ENCODE measurements at regions not wholly inside any gene's neighbourhood (a gene's known extent, or its start where the extent isn't known, plus 50 kb on each side); places are given as distances from the start of the nearest gene placed in this dataset.

- no peak for DNase-seq (ENCODE audit: low read depth)
- H3K36me3 ChIP-seq (ENCODE audit: control insufficient read depth, insufficient read depth, low read length), result peaks cover 2% of the 10 kb centered on the region
- no peaks in the 10 kb centered on the region for H3K27me3 ChIP-seq (ENCODE audit: control insufficient read depth, insufficient read depth, low read length)
- no peak overlapping the region for H3K4me3 ChIP-seq (ENCODE audit: low read depth, low read length)
- no peak for TF ChIP-seq CTCF (IDR thresholded peaks at IDR 0.05; ENCODE audit: insufficient read depth, low read length, poor library complexity, severe bottlenecking)
Measured at GRCh38 chr3:72375237-72376076, 472.8 kb downstream of the SHQ1 start.

GRCh38 chr3:72373139-72373538 lies 475.1 kb downstream of the SHQ1 start:
- H3K27me3 ChIP-seq (ENCODE audit: control insufficient read depth, insufficient read depth, low read length), result no peaks in the 10 kb centered on the region
- H3K36me3 ChIP-seq (ENCODE audit: control insufficient read depth, insufficient read depth, low read length), result peaks cover 2% of the 10 kb centered on the region
- TF ChIP-seq CTCF (IDR thresholded peaks at IDR 0.05; ENCODE audit: insufficient read depth, low read length, poor library complexity, severe bottlenecking), result no peak
- H3K4me3 ChIP-seq (ENCODE audit: low read depth, low read length), result no peak overlapping the region
- no peak for DNase-seq (ENCODE audit: low read depth)

GRCh38 chr3:72372161-72372560 lies 476.1 kb downstream of the SHQ1 start:
- no peaks in the 10 kb centered on the region for H3K27me3 ChIP-seq (ENCODE audit: control insufficient read depth, insufficient read depth, low read length)
- no peak for DNase-seq (ENCODE audit: low read depth)
- H3K36me3 ChIP-seq (ENCODE audit: control insufficient read depth, insufficient read depth, low read length), result peaks cover 2% of the 10 kb centered on the region
- no peak for TF ChIP-seq CTCF (IDR thresholded peaks at IDR 0.05; ENCODE audit: insufficient read depth, low read length, poor library complexity, severe bottlenecking)
- H3K4me3 ChIP-seq (ENCODE audit: low read depth, low read length), result no peak overlapping the region

- Histone ChIP-seq H3K4me3 (ENCODE audit: low read depth, low read length) (no peak overlapping the region), H3K27me3 (ENCODE audit: control insufficient read depth, insufficient read depth, low read length) (no peaks in the 10 kb centered on the region), H3K36me3 (ENCODE audit: control insufficient read depth, insufficient read depth, low read length) (no peaks in the 10 kb centered on the region)
- TF ChIP-seq CTCF (IDR thresholded peaks at IDR 0.05; ENCODE audit: insufficient read depth, low read length, poor library complexity, severe bottlenecking), result no peak
- DNase-seq (ENCODE audit: low read depth), result no peak
Measured at GRCh38 chr3:72371431-72371830, 476.8 kb downstream of the SHQ1 start.

- Histone ChIP-seq H3K27me3 (ENCODE audit: control insufficient read depth, insufficient read depth, low read length) (no peaks in the 10 kb centered on the region), H3K36me3 (ENCODE audit: control insufficient read depth, insufficient read depth, low read length) (no peaks in the 10 kb centered on the region), H3K4me3 (ENCODE audit: low read depth, low read length) (no peak overlapping the region)
- TF ChIP-seq CTCF (IDR thresholded peaks at IDR 0.05; ENCODE audit: insufficient read depth, low read length, poor library complexity, severe bottlenecking), result no peak
- no peak for DNase-seq (ENCODE audit: low read depth)
Measured at GRCh38 chr3:72370947-72371346, 477.3 kb downstream of the SHQ1 start.

GRCh38 chr3:72369681-72370080 lies 478.6 kb downstream of the SHQ1 start:
- Histone ChIP-seq H3K27me3 (ENCODE audit: control insufficient read depth, insufficient read depth, low read length) (no peaks in the 10 kb centered on the region), H3K36me3 (ENCODE audit: control insufficient read depth, insufficient read depth, low read length) (no peaks in the 10 kb centered on the region), H3K4me3 (ENCODE audit: low read depth, low read length) (no peak overlapping the region)
- DNase-seq (ENCODE audit: low read depth), result no peak
- TF ChIP-seq CTCF (IDR thresholded peaks at IDR 0.05; ENCODE audit: insufficient read depth, low read length, poor library complexity, severe bottlenecking), result no peak

All from kidney epithelial cell (primary cell).